Caki2 (cell line): ENCODE measurements at regions not wholly inside any gene's neighbourhood (a gene's known extent, or its start where the extent isn't known, plus 50 kb on each side); places are given as distances from the start of the nearest gene placed in this dataset.
"Not testable (repeated sequence)": the region's sequence is repeated elsewhere in the genome, so short reads cannot be mapped to it uniquely, and the experiment has no call there.

Experiments
- DNase-seq: peaks from one replicate; pipeline ENCODE4 v3.0.0-alpha.2; 2015; ENCODE audit warnings: low read depth
- in situ Hi-C: cut with HindIII; loops from 2 replicates; pipeline ENCODE4 v1.10.0; 2016; ENCODE audit warnings: low sequenced_read_pairs, low pct_unique_long_range_greater_than_20kb, mixed read lengths

- in situ Hi-C loops, DNase-seq: not testable (repeated sequence)
Observed at GRCh38 chr20:43327234-43327633, 130.5 kb upstream of the SRSF6 start.

- DNase-seq: no peak
- in situ Hi-C loops: no loop called here
Observed at GRCh38 chr20:43325926-43326325, 131.8 kb upstream of the SRSF6 start.

GRCh38 chr20:43323592-43323991 is 133.9 kb upstream of the PTPRT start:
- in situ Hi-C loops: no loop called here

GRCh38 chr20:43322851-43323250 is 133.1 kb upstream of the PTPRT start:
- in situ Hi-C loops: no loop called here
- DNase-seq: peak; percentile 6

More at GRCh38 chr20:43323592-43323991, 133.9 kb upstream of the PTPRT start:
- no peak for DNase-seq

- in situ Hi-C loops: no loop called here
- no peak for DNase-seq
Observed at GRCh38 chr20:43320536-43320935, 130.8 kb upstream of the PTPRT start.

GRCh38 chr20:43318755-43319297 is 129.1 kb upstream of the PTPRT start:
- DNase-seq: no peak
- in situ Hi-C loops: no loop called here

GRCh38 chr20:43316271-43316670 is 126.6 kb upstream of the PTPRT start:
- in situ Hi-C loops: no loop called here
- DNase-seq: no peak

- no peak for DNase-seq
- in situ Hi-C loops: no loop called here
Observed at GRCh38 chr20:43309266-43309665, 119.6 kb upstream of the PTPRT start.

GRCh38 chr20:43306837-43307236 is 117.1 kb upstream of the PTPRT start:
- in situ Hi-C loops: no loop called here
- DNase-seq: no peak

- in situ Hi-C loops: no loop called here
- DNase-seq: no peak
Observed at GRCh38 chr20:43305749-43306148, 116.0 kb upstream of the PTPRT start.

- in situ Hi-C loops: no loop called here
Observed at GRCh38 chr20:43304598-43304997, 114.9 kb upstream of the PTPRT start.

GRCh38 chr20:43302936-43303335 is 113.2 kb upstream of the PTPRT start:
- in situ Hi-C loops: no loop called here

More at GRCh38 chr20:43304598-43304997, 114.9 kb upstream of the PTPRT start:
- no peak for DNase-seq

GRCh38 chr20:43300901-43301300 is 111.2 kb upstream of the PTPRT start:
- DNase-seq: no peak
- in situ Hi-C loops: no loop called here

More at GRCh38 chr20:43302936-43303335, 113.2 kb upstream of the PTPRT start:
- no peak for DNase-seq

GRCh38 chr20:43295781-43296180 is 106.1 kb upstream of the PTPRT start:
- in situ Hi-C loops: no loop called here
- DNase-seq: no peak

GRCh38 chr20:43295263-43295662 is 105.6 kb upstream of the PTPRT start:
- DNase-seq: no peak
- in situ Hi-C loops: no loop called here

- in situ Hi-C loops: no loop called here
- DNase-seq: no peak
Observed at GRCh38 chr20:43294031-43294430, 104.3 kb upstream of the PTPRT start.

- DNase-seq: no peak
- in situ Hi-C loops: no loop called here
Observed at GRCh38 chr20:43293068-43293786, 103.5 kb upstream of the PTPRT start.

- no peak for DNase-seq
- in situ Hi-C loops: no loop called here
Observed at GRCh38 chr20:43292222-43292621, 102.5 kb upstream of the PTPRT start.

GRCh38 chr20:43287637-43288036 is 97.9 kb upstream of the PTPRT start:
- in situ Hi-C loops: no loop called here

GRCh38 chr20:43285170-43285569 is 95.5 kb upstream of the PTPRT start:
- DNase-seq: no peak
- in situ Hi-C loops: no loop called here

More at GRCh38 chr20:43287637-43288036, 97.9 kb upstream of the PTPRT start:
- no peak for DNase-seq
